Right lobe of liver (tissue), 4 donors: ENCODE measurements at regions not wholly inside any gene's neighbourhood (a gene's known extent, or its start where the extent isn't known, plus 50 kb on each side); places are given as distances from the start of the nearest gene placed in this dataset.

Source experiments
- CTCF ChIP-seq, 4 donors: fragments of 200-600 bp in 3 of 4; fragments of 450-650 bp in 1 of 4; IDR thresholded peaks; one replicate each; pipeline versions ENCODE4 v1.5.1 to v1.8.0; 2016 to 2022; ENCODE audit warnings: antibody characterized with exemption in 4 of 4, mild to moderate bottlenecking in 2 of 4
- POLR2A ChIP-seq: fragments of 450-650 bp; IDR thresholded peaks from one replicate; pipeline ENCODE4 v1.6.1; 2017; ENCODE audit warnings: antibody characterized with exemption, mild to moderate bottlenecking
- donor health status: DM: no; HTN: no; CAD: no.
- donor health status: DM: no; HTN: no; CAD: no.
- donor health status: DM: no; HTN: yes; CAD: no.

- no peak for TF ChIP-seq CTCF (IDR thresholded peaks at IDR 0.05)
- no peak for TF ChIP-seq POLR2A
Observed at GRCh38 chr3:187935623-187936156, 190.4 kb upstream of the BCL6 start.
